Jurkat, Clone E6-1 (cell line): ENCODE measurements at regions not wholly inside any gene's neighbourhood (a gene's known extent, or its start where the extent isn't known, plus 50 kb on each side); places are given as distances from the start of the nearest gene placed in this dataset.

ENCODE experiments used
- DNase-seq: peaks from one replicate; pipeline ENCODE4 v3.0.0-alpha.2; 2011; ENCODE audit warnings: low read depth, low spot score
- H3K4me3 ChIP-seq: 2 replicates; pipeline ENCODE4 v1.5.1; 2011; ENCODE audit warnings: mild to moderate bottlenecking, low read length, control low read depth, moderate library complexity

GRCh38 chr21:24200052-24200451 lies 1407.2 kb downstream of the MRPL39 start:
- DNase-seq = no peak
- H3K4me3 ChIP-seq = no peak overlapping the region

- H3K4me3 ChIP-seq = no peak overlapping the region
Measured at GRCh38 chr21:24197923-24198322, 1409.4 kb downstream of the MRPL39 start.

GRCh38 chr21:24197132-24197643 lies 1410.1 kb downstream of the MRPL39 start:
- DNase-seq = no peak
- no peak overlapping the region for H3K4me3 ChIP-seq

More at GRCh38 chr21:24197923-24198322, 1409.4 kb downstream of the MRPL39 start:
- no peak for DNase-seq

GRCh38 chr21:24188506-24188905 lies 1418.8 kb downstream of the MRPL39 start:
- no peak overlapping the region for H3K4me3 ChIP-seq
- DNase-seq = no peak

GRCh38 chr21:24183077-24183476 lies 1424.2 kb downstream of the MRPL39 start:
- no peak for DNase-seq
- H3K4me3 ChIP-seq = no peak overlapping the region

- no peak for DNase-seq
- no peak overlapping the region for H3K4me3 ChIP-seq
Measured at GRCh38 chr21:24179110-24179509, 1428.2 kb downstream of the MRPL39 start.

GRCh38 chr21:24175106-24175505 lies 1432.2 kb downstream of the MRPL39 start:
- no peak for DNase-seq
- no peak overlapping the region for H3K4me3 ChIP-seq

- no peak overlapping the region for H3K4me3 ChIP-seq
- no peak for DNase-seq
Measured at GRCh38 chr21:24171736-24172135, 1435.5 kb downstream of the MRPL39 start.

GRCh38 chr21:24163539-24163938 lies 1443.7 kb downstream of the MRPL39 start:
- no peak overlapping the region for H3K4me3 ChIP-seq
- DNase-seq = no peak

DNA sequence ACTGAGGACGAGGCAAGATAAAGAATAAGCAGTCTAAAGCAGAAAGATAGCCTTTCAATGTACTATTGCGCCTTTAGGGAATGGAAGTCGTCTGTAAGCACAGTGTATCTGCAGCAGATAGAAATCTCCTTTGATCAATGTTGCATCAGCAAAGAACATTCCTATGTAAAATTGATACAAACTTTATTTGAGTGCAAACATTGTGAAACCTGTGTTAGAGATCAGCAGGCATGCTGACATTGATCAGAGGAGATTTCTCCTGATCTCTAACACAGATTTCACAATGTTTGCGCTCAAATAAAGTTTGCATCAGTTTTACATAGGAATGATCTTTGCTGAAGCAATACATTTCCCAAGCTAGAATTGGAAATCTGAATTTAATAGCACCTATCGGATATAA lies 1446.8 kb downstream of the MRPL39 start:
- no peak overlapping the region for H3K4me3 ChIP-seq
- no peak for DNase-seq

DNA sequence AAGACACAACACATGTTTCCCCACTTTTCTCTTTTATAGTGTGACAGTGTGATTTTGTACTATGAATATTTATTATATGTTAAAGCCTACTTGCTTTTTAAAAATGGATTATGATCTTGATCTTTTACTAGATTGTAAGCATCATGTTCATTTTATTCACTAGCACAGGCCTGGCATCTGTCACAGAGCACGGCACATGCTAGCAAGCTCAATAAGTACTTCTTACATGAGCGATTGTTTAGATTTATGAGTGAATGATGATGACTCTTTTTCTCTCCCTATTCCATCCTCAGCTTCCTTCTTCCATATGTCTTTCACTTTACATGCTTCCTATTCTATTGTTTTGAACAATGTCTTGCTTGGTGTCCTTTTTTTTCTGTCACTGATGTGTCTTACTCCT lies 1454.1 kb downstream of the MRPL39 start:
- DNase-seq = no peak
- H3K4me3 ChIP-seq = no peak overlapping the region

DNA sequence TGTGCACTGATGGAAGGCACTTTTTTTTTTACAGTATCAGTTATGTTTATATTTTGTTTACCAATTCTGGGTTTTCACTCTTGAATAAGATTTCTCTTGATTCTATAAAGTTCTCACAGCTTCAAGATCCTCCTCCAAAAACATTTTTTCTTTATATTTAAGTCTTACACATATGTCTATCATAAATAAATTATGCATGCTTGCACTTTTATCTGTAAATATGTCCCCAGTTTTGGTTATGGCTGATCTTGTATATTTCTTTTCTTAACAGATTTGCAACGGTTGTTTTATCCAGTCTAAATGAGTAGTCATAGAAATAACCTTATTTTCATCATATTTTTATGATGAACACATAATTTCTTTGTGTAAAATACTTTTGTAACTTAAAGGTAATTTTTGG lies 1456.5 kb downstream of the MRPL39 start:
- DNase-seq = no peak
- no peak overlapping the region for H3K4me3 ChIP-seq

DNA sequence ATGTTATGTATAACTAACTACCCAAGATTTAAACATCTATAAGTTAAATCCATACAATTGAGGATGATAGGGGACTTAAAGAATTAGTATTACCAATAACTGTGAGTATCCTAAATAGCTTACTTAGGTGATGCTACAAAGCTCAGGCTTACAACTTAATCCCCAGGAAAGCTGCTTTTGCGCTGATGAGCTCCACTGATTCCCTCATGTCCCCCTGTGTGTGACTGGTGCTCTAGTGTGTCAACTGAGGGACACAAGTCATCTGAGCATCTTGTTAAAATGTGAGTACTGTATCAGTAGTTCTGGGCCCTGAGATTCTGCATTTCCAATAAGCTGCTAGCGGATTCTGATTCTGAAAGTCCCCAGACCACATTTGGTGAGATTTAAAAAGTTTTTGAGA lies 1458.8 kb downstream of the MRPL39 start:
- DNase-seq = no peak
- no peak overlapping the region for H3K4me3 ChIP-seq

DNA sequence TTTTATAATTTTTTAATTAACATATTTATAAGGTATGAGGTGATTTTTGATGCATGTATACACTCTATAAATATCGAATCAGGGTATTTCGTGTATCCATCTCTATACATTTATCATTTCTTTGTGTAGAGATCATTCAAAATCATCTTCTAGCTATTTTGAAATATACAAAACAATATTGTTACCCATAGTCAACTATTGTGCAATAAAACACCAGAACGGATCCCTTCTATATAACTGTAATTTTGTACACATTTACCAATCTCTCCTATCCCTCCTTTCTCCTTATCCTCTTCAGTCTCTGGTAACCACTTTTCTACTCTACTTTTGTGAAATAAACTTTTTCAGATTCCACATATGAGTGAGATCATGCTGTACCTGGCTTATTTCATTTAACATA lies 1459.6 kb downstream of the MRPL39 start:
- no peak overlapping the region for H3K4me3 ChIP-seq
- DNase-seq = no peak

GRCh38 chr21:24131056-24131455 lies 1476.2 kb downstream of the MRPL39 start:
- DNase-seq = no peak

GRCh38 chr21:24127651-24128050 lies 1479.6 kb downstream of the MRPL39 start:
- DNase-seq = no peak
- H3K4me3 ChIP-seq = no peak overlapping the region

More at GRCh38 chr21:24131056-24131455, 1476.2 kb downstream of the MRPL39 start:
- no peak overlapping the region for H3K4me3 ChIP-seq

- no peak overlapping the region for H3K4me3 ChIP-seq
- DNase-seq = no peak
Measured at GRCh38 chr21:24123785-24124184, 1483.5 kb downstream of the MRPL39 start.

DNA sequence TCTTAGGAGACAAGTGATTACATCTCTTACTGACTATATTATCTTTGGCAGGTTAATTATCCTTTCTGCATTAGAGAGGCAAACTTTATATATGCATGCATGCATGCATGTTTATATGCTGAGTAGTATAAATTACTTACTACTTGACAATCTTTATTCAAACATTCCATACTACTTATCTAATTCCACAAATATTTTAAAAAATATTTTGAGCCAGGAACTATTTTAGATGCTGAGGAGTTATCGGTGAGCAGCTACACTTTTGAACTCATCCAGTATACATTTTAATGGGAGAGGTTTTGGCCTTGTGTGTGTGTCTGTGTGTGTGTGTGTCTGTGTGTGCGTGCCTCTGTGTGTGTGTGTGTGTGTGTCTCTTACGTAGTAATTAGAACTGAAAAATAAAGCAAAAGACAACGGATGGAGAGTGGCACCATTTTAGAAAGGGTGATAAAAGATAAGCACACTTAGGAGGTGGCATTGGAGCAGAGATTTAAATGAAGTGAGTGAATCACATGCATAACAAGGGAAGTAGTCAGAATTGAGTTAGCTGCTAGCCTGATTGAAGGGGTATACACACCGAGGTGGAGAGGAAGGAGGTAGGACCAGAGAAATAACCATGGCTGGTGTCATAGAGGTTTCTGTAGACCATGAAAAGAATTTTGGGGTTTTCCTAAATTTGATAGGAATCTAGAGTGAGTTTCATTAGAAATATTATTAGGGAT lies 1488.4 kb downstream of the MRPL39 start:
- H3K4me3 ChIP-seq = no peak overlapping the region
- no peak for DNase-seq

GRCh38 chr21:24115141-24115540 lies 1492.1 kb downstream of the MRPL39 start:
- no peak for DNase-seq
- H3K4me3 ChIP-seq = no peak overlapping the region

DNA sequence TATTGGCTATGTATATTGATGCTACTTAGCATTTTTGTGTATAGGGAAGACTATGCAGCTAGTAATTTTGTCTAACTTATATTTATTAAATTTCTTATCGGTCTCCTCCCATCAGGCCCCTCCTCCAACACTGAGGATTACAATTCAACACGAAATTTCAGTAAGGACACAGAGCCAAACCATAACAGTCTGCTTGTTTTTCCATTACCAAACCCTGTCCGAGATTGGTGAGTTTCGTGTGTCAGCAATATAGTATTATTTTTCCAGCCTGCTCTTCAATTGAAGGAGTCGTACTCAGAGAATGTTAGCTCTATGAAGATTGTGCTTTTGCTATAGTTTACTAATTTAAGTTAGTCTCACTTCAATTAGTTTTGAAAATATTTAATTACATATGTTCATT lies 1495.3 kb downstream of the MRPL39 start:
- H3K4me3 ChIP-seq = no peak overlapping the region
- DNase-seq = no peak

- H3K4me3 ChIP-seq = no peak overlapping the region
- DNase-seq = no peak
Measured at GRCh38 chr21:24110846-24111245, 1496.4 kb downstream of the MRPL39 start.
